OCI-LY3 (cell line): ENCODE measurements at regions not wholly inside any gene's neighbourhood (a gene's known extent, or its start where the extent isn't known, plus 50 kb on each side); places are given as distances from the start of the nearest gene placed in this dataset.

Source experiments
- H2AFZ ChIP-seq: fragments of 200-600, 300-600 bp; shearing (Covaris generic); 2 replicates; pipeline ENCODE4 v1.6.0; 2014; ENCODE audit warnings: antibody characterized with exemption, low read depth, low read length
- H3K27ac ChIP-seq: fragments of 200-600, 300-600 bp; sonication (generic); 2 replicates; pipeline ENCODE4 v1.5.1; 2014; ENCODE audit warnings: mild to moderate bottlenecking, low read length, moderate library complexity, mixed read lengths
- H3K27me3 ChIP-seq: fragments of 200-600, 300-600 bp; sonication (generic); 2 replicates; pipeline ENCODE4 v1.6.1; 2014; ENCODE audit warnings: low read depth, low read length, mixed read lengths
- H3K36me3 ChIP-seq: fragments of 200-600, 300-600 bp; sonication (generic); replicated peaks from 2 replicates; pipeline ENCODE3; 2014; ENCODE audit warnings: low read depth, low read length, mixed read lengths
- H3K4me1 ChIP-seq: fragments of 300-600, 200-600 bp; sonication (generic); 2 replicates; pipeline ENCODE4 v1.6.1; 2014; ENCODE audit warnings: low read length, mixed read lengths
- H3K4me2 ChIP-seq: fragments of 200-600, 300-600 bp; sonication (generic); 2 replicates; pipeline ENCODE4 v1.6.1; 2014; ENCODE audit warnings: low read length, mixed read lengths
- H3K4me3 ChIP-seq: fragments of 300-600, 200-600 bp; sonication (generic); 2 replicates; pipeline ENCODE4 v1.5.1; 2014; ENCODE audit warnings: antibody characterized with exemption, mild to moderate bottlenecking, low read length, moderate library complexity
- H3K79me2 ChIP-seq: fragments of 300-600, 200-600 bp; shearing (Covaris generic); 2 replicates; pipeline ENCODE4 v1.6.1; 2014; ENCODE audit warnings: mild to moderate bottlenecking, low read length, mixed read lengths
- H3K9ac ChIP-seq: fragments of 300-600, 200-600 bp; shearing (Covaris generic); 2 replicates; pipeline ENCODE4 v1.6.0; 2014; ENCODE audit warnings: mild to moderate bottlenecking, low read length, moderate library complexity
- H3K9me3 ChIP-seq: fragments of 200-600, 300-600 bp; shearing (Covaris generic); 2 replicates; pipeline ENCODE4 v1.6.1; 2014; ENCODE audit warnings: low read length, mixed read lengths; ENCODE audit not compliant: insufficient read depth
- H4K20me1 ChIP-seq: fragments of 200-600, 300-600 bp; sonication (generic); 2 replicates; pipeline ENCODE4 v1.6.1; 2016; ENCODE audit warnings: low read length, mixed read lengths; ENCODE audit not compliant: insufficient read depth
- CTCF ChIP-seq: fragments of 200-600, 300-600 bp; sonication (generic); IDR thresholded peaks from 2 replicates; pipeline ENCODE4 v1.5.1; 2014; ENCODE audit warnings: antibody characterized with exemption, low read length, low read depth
- EZH2phosphoT487 ChIP-seq: fragments of 200-600 bp; shearing (Covaris generic); IDR thresholded peaks from 2 replicates; pipeline ENCODE4 v1.6.1; 2018; ENCODE audit warnings: antibody characterized with exemption, mixed run types, low read depth

DNA sequence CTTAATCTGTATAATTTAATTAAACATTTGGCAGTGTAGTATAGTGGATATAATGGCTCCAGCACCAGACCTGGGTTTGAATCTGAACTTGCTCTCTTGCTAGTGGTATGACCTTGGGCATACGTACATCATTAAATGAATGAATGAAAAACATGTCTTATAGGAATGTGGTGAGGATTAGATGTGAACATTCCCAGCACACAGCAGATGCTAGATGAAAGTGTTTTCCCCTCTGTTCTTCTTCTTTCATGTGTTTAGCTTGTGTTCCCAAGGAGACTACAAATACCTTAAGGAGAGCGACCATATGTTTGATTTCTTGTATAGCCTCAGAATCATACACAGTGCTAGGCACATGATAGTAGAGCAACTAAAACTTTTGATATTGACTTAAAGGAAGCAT is 56.5 kb downstream of the CT47B1 start:
- no peak overlapping the region for H3K4me3 ChIP-seq
- H3K36me3 ChIP-seq = no peaks in the 10 kb centered on the region
- H3K27ac ChIP-seq = no peak overlapping the region
- no peaks in the 10 kb centered on the region for H3K9me3 ChIP-seq
- no peaks in the 10 kb centered on the region for H4K20me1 ChIP-seq
- H3K4me1 ChIP-seq = no peaks in the 10 kb centered on the region
- TF ChIP-seq EZH2phosphoT487 (no peak), CTCF (no peak)
- H2AFZ ChIP-seq = no peak overlapping the region
- no peak overlapping the region for H3K4me2 ChIP-seq
- no peak overlapping the region for H3K9ac ChIP-seq
- no peaks in the 10 kb centered on the region for H3K27me3 ChIP-seq
- H3K79me2 ChIP-seq = no peaks in the 10 kb centered on the region

DNA sequence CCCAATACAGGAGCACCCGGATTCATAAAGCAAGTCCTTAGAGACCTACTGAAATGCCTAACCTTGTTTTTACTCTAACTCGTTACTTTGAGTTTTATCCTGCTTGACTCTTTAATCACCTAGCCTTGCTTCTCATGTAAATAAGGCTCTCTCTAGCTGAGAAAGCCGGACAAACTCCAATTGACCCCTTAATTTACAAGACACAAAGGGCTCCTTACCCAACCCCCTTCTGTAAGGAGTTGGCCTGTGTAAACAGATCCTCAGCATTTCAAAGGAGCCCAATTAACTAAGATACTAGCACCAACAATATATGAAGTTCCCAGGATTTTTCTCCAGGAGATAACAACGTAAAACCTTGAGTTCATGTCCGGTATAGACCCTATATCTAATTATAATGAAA is 61.7 kb downstream of the CT47B1 start:
- H3K36me3 ChIP-seq = no peaks in the 10 kb centered on the region
- H3K27ac ChIP-seq = no peak overlapping the region
- H3K27me3 ChIP-seq = no peaks in the 10 kb centered on the region
- no peak overlapping the region for H3K4me3 ChIP-seq
- no peak overlapping the region for H3K4me2 ChIP-seq
- no peak overlapping the region for H2AFZ ChIP-seq
- H3K9me3 ChIP-seq = no peaks in the 10 kb centered on the region
- no peak overlapping the region for H3K9ac ChIP-seq
- no peak for TF ChIP-seq EZH2phosphoT487
- no peak for TF ChIP-seq CTCF
- H4K20me1 ChIP-seq = no peaks in the 10 kb centered on the region
- no peaks in the 10 kb centered on the region for H3K79me2 ChIP-seq
- no peaks in the 10 kb centered on the region for H3K4me1 ChIP-seq

DNA sequence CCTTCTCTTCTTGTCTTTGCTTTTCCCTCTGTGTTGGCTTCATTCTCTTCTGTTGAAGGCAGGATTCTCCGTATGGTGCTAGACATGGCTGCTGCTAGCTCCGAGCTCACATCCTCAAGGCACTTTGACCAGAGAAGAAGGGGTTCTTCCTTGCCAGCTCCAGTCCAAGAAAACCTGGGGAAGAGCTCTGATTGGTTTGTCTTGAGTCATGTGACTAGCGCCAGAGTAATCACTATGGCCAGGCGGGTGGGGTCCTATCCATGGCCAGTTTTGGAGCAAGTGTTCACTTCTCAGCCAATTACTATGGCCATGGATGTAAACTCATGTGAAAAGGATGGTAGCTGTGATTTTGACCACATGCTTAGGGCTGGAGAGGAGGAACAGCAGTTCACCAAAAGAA is 74.2 kb downstream of the CT47B1 start:
- Histone ChIP-seq H3K4me2 (no peak overlapping the region), H3K36me3 (no peaks in the 10 kb centered on the region), H3K79me2 (no peaks in the 10 kb centered on the region), H2AFZ (no peak overlapping the region), H4K20me1 (no peaks in the 10 kb centered on the region), H3K9me3 (no peaks in the 10 kb centered on the region), H3K9ac (no peak overlapping the region), H3K4me1 (peaks cover 31% of the 10 kb centered on the region), H3K27me3 (no peaks in the 10 kb centered on the region), H3K4me3 (no peak overlapping the region), H3K27ac (no peak overlapping the region)
- no peak for TF ChIP-seq CTCF
- no peak for TF ChIP-seq EZH2phosphoT487

DNA sequence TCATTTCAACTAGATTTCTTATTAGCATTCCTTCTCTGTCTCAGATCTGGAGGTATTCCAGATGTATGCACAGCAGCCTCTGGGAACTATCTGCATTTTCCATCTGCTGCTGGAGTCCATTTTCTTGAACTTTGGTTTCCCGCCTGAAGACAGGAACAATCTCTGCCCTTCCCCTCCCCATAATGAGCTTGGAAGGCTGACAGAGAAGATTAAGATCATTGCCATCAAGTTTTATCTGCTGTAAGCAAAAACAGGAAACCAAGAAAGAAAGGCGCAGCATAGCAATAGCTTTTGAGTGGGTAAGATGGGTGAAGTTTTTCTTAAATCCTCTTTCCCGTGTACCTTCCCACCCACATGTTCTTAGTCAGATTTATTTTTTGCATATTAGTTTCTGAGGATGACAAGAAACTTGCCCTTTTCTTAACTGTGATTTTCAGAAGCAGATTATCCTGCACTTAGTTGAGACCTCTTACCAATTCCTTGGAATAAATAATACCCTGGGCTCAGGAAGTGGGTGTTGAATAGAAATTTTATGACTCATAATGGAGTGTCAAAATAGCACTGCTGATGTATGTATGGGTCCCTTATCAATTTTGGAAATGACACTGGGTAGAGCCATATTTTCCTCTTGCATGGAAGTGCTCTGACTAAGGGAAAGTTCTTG is 78.3 kb downstream of the CT47B1 start:
- Histone ChIP-seq H2AFZ (no peak overlapping the region), H4K20me1 (no peaks in the 10 kb centered on the region), H3K9ac (no peak overlapping the region), H3K4me2 (peak overlapping the region; percentile 40; the same call in 1 of the 2 replicates), H3K9me3 (no peaks in the 10 kb centered on the region), H3K4me1 (peaks cover 31% of the 10 kb centered on the region), H3K79me2 (no peaks in the 10 kb centered on the region), H3K4me3 (no peak overlapping the region), H3K27ac (no peak overlapping the region), H3K36me3 (no peaks in the 10 kb centered on the region), H3K27me3 (no peaks in the 10 kb centered on the region)
- TF ChIP-seq EZH2phosphoT487 = no peak
- TF ChIP-seq CTCF = no peak
